ENCODE measurements at regions not wholly inside any gene's neighbourhood (a gene's known extent, or its start where the extent isn't known, plus 50 kb on each side); places are given as distances from the start of the nearest gene placed in this dataset.
"Not testable (repeated sequence)": the region's sequence is repeated elsewhere in the genome, so short reads cannot be mapped to it uniquely, and the experiment has no call there.

- TF ChIP-seq POLR2AphosphoS5 (IDR thresholded peaks at IDR 0.05; ENCODE audit: low read depth, low read length); MEF2A (IDR thresholded peaks at IDR 0.05; ENCODE audit: borderline replicate concordance, low read depth); RFX5 (IDR thresholded peaks at IDR 0.05; ENCODE audit: low read length); TCF12 (IDR thresholded peaks at IDR 0.05); TAF1 (IDR thresholded peaks at IDR 0.05; ENCODE audit: borderline replicate concordance, low read depth, low read length); CTCF (IDR thresholded peaks at IDR 0.05); TEAD4 (IDR thresholded peaks at IDR 0.05; ENCODE audit: borderline replicate concordance, insufficient read depth); JUND (IDR thresholded peaks at IDR 0.05); USF2 (IDR thresholded peaks at IDR 0.05; ENCODE audit: borderline replicate concordance, low read depth, low read length); NRF1 (IDR thresholded peaks at IDR 0.05; ENCODE audit: low read depth, low read length); ELF1 (IDR thresholded peaks at IDR 0.05): not testable (repeated sequence)
Measured at GRCh38 chr2:6147215-6147614, 455.0 kb downstream of the SOX11 start.

All from SK-N-SH (cell line).